Sigmoid colon (tissue), 4 donors: ENCODE measurements at regions not wholly inside any gene's neighbourhood (a gene's known extent, or its start where the extent isn't known, plus 50 kb on each side); places are given as distances from the start of the nearest gene placed in this dataset.

Experiments used
- CTCF ChIP-seq, 4 experiments: fragments of 450-650 bp in 3 of 4; fragments of 200-600 bp in 1 of 4; IDR thresholded peaks; one replicate each; pipeline ENCODE4 v1.5.1; 2016 to 2019; ENCODE audit warnings: antibody characterized with exemption in 4 of 4, mild to moderate bottlenecking in 3 of 4, moderate library complexity in 2 of 4
- EP300 ChIP-seq, 4 donors: sonication (generic); formaldehyde crosslinking; IDR thresholded peaks; one replicate each; pipeline ENCODE4 v1.6.1; 2017; ENCODE audit warnings: antibody characterized with exemption in 4 of 4
- POLR2A ChIP-seq, 2 donors: fragments of 450-650 bp; IDR thresholded peaks; one replicate each; pipeline ENCODE4 v1.6.1; 2016; ENCODE audit warnings: antibody characterized with exemption in 2 of 2, mild to moderate bottlenecking in 2 of 2, moderate library complexity in 2 of 2
- POLR2AphosphoS5 ChIP-seq, 4 donors: sonication (generic); formaldehyde crosslinking; IDR thresholded peaks; one replicate each; pipeline ENCODE4 v1.6.1; 2017; ENCODE audit warnings: antibody characterized with exemption in 4 of 4

- TF ChIP-seq POLR2A (IDR thresholded peaks at IDR 0.05) (no peak), CTCF (IDR thresholded peaks at IDR 0.05) (no peak), POLR2AphosphoS5 (IDR thresholded peaks at IDR 0.05) (no peak), EP300 (IDR thresholded peaks at IDR 0.05) (no peak)
These were observed 105.7 kb downstream of the SPRY4 start for GRCh38 chr5:142219146-142219545.
